ENCODE measurements at regions not wholly inside any gene's neighbourhood (a gene's known extent, or its start where the extent isn't known, plus 50 kb on each side); places are given as distances from the start of the nearest gene placed in this dataset.

DNA sequence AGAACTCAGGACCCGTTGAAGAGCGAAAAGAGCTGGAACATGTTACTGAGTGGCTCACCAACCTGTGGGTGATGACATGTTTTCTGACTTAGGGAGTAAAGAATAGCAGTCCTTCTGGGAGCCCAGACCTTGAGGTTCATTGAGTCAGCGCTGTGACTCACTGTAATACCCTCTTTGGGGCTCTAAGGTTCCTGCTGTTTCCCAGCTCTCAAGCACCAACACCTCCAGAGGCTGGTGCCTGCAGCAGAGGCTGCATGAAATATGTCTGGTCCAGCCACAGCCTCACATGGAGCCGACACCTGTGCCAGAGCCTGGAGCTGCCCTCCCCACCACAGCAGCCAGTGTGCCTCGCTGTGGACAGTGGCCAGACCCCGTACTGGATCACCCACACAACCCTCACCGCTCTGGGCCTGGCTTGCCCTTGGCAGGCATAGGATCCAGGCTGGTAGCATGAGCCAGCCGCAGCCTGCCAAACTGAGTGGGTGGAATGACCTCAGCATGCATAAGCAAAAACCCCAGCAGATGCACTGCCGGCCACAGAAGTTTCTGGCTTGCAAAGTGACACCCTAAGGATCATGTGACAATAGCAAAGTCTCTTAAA lies 143.5 kb upstream of the MRPS30 start:
- no peak overlapping the region for H3K9ac ChIP-seq (ENCODE audit: insufficient read depth, low read length)
- H4K20me1 ChIP-seq (ENCODE audit: control insufficient read depth, extremely low read depth, insufficient read depth, low read length), result no peaks in the 10 kb centered on the region
- H3K27ac ChIP-seq (ENCODE audit: insufficient read depth, low read length), result no peak overlapping the region
- DNase-seq (ENCODE audit: low read depth in 2 of 2), result peak; percentile 7 to 51
- peak overlapping the region; percentile 3 for H3K4me2 ChIP-seq (ENCODE audit: extremely low read depth, insufficient read depth, low read length)
- no peak overlapping the region for H3K4me3 ChIP-seq (replicated peaks in 1 of 4; ENCODE audit: control extremely low read depth in 1 of 4, insufficient read depth in 1 of 4, low read depth in 3 of 4, low read length in 4 of 4)
- H3K9me3 ChIP-seq (ENCODE audit: control insufficient read depth, insufficient read depth, low read depth, low read length), result no peaks in the 10 kb centered on the region
- no peak for TF ChIP-seq EZH2 (IDR thresholded peaks at IDR 0.05; ENCODE audit: low read length, missing control alignments)
- TF ChIP-seq, protein P1, sequence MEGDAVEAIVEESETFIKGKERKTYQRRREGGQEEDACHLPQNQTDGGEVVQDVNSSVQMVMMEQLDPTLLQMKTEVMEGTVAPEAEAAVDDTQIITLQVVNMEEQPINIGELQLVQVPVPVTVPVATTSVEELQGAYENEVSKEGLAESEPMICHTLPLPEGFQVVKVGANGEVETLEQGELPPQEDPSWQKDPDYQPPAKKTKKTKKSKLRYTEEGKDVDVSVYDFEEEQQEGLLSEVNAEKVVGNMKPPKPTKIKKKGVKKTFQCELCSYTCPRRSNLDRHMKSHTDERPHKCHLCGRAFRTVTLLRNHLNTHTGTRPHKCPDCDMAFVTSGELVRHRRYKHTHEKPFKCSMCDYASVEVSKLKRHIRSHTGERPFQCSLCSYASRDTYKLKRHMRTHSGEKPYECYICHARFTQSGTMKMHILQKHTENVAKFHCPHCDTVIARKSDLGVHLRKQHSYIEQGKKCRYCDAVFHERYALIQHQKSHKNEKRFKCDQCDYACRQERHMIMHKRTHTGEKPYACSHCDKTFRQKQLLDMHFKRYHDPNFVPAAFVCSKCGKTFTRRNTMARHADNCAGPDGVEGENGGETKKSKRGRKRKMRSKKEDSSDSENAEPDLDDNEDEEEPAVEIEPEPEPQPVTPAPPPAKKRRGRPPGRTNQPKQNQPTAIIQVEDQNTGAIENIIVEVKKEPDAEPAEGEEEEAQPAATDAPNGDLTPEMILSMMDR (conservative IDR thresholded peaks at IDR 0.05 in 1 of 2, IDR thresholded peaks at IDR 0.05 in 1 of 2; ENCODE audit: low read depth in 1 of 2, low read length in 2 of 2), result no peak
- H2AFZ ChIP-seq (ENCODE audit: low read length), result no peak overlapping the region
- H3K36me3 ChIP-seq (ENCODE audit: control insufficient read depth, insufficient read depth, low read length), result no peaks in the 10 kb centered on the region
- H3K79me2 ChIP-seq (ENCODE audit: control insufficient read depth, insufficient read depth, low read length), result no peaks in the 10 kb centered on the region
- no peaks in the 10 kb centered on the region for H3K4me1 ChIP-seq (ENCODE audit: control insufficient read depth, extremely low read depth, insufficient read depth, low read length)
- no peaks in the 10 kb centered on the region for H3K27me3 ChIP-seq (ENCODE audit: control insufficient read depth, insufficient read depth, low read length)

DNA sequence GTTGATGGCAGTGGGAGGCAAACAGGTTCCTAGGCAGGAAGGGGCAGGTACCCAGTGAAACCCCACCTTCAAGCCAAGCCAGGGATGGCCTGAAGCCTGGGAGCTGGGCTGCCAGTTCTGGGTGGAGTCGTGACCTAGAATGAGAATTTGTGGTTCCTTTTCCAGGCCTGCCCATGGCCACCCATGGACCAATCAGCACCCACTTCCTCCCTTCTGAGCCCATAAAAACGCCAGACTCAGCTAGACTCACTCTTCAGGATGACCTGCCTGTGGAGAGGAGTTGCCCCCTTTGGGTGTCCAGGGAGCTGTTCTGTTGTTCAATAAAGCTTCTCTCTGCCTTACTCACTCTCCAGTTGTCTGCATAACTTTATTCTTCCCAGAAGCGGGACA lies 144.0 kb upstream of the MRPS30 start:
- H4K20me1 ChIP-seq (ENCODE audit: control insufficient read depth, extremely low read depth, insufficient read depth, low read length), result no peaks in the 10 kb centered on the region
- no peaks in the 10 kb centered on the region for H3K27me3 ChIP-seq (ENCODE audit: control insufficient read depth, insufficient read depth, low read length)
- no peak overlapping the region for H3K9ac ChIP-seq (ENCODE audit: insufficient read depth, low read length)
- H3K27ac ChIP-seq (ENCODE audit: insufficient read depth, low read length), result no peak overlapping the region
- H3K4me1 ChIP-seq (ENCODE audit: control insufficient read depth, extremely low read depth, insufficient read depth, low read length), result no peaks in the 10 kb centered on the region
- H2AFZ ChIP-seq (ENCODE audit: low read length), result no peak overlapping the region
- peak overlapping the region; percentile 13 for H3K4me2 ChIP-seq (ENCODE audit: extremely low read depth, insufficient read depth, low read length)
- no peak for DNase-seq (ENCODE audit: low read depth in 2 of 2)
- no peak overlapping the region for H3K4me3 ChIP-seq (replicated peaks in 1 of 4; ENCODE audit: control extremely low read depth in 1 of 4, insufficient read depth in 1 of 4, low read depth in 3 of 4, low read length in 4 of 4)
- no peaks in the 10 kb centered on the region for H3K79me2 ChIP-seq (ENCODE audit: control insufficient read depth, insufficient read depth, low read length)
- no peak for TF ChIP-seq EZH2 (IDR thresholded peaks at IDR 0.05; ENCODE audit: low read length, missing control alignments)
- TF ChIP-seq, protein P1 (conservative IDR thresholded peaks at IDR 0.05 in 1 of 2, IDR thresholded peaks at IDR 0.05 in 1 of 2; ENCODE audit: low read depth in 1 of 2, low read length in 2 of 2), result no peak
- H3K36me3 ChIP-seq (ENCODE audit: control insufficient read depth, insufficient read depth, low read length), result no peaks in the 10 kb centered on the region
- H3K9me3 ChIP-seq (ENCODE audit: control insufficient read depth, insufficient read depth, low read depth, low read length), result no peaks in the 10 kb centered on the region

DNA sequence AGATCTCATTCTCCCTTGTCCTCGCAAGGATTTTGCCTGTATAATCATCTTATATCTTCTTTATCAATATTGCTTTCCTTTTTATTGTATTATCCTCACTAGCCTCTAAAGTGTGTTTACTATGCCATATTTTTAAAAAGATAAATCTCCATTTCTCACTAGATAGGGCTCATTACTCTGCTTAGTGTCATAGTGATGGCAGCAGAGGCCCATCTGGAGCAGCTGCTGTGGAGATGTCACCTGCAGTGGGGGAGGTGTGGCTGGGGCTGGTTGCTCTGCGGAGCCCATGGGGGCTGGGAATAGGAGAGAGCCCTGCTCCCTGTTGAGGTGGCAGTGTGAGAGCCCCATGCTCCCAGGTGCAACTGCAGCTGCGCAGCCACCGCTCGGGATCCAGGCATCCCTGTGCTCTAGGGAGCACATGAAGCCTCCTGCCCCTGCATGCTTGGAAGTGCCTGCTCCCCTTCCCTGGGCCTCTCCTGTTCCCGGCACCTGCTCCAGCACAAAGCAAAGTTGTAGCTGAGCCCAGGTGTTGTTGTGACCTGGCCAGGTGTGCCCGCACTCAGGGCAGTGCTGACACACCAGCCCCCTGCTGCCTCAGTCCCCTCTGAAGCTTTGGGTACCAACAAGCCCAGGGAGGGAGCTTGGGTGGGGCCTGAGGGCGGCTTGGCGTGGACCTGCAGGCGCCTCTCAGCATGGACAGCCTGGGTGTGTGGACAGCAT lies 144.6 kb upstream of the MRPS30 start:
- Histone ChIP-seq H4K20me1 (ENCODE audit: control insufficient read depth, extremely low read depth, insufficient read depth, low read length) (no peaks in the 10 kb centered on the region), H2AFZ (ENCODE audit: low read length) (no peak overlapping the region), H3K36me3 (ENCODE audit: control insufficient read depth, insufficient read depth, low read length) (no peaks in the 10 kb centered on the region), H3K9ac (ENCODE audit: insufficient read depth, low read length) (no peak overlapping the region), H3K27me3 (ENCODE audit: control insufficient read depth, insufficient read depth, low read length) (no peaks in the 10 kb centered on the region), H3K4me1 (ENCODE audit: control insufficient read depth, extremely low read depth, insufficient read depth, low read length) (no peaks in the 10 kb centered on the region), H3K27ac (ENCODE audit: insufficient read depth, low read length) (no peak overlapping the region), H3K4me2 (ENCODE audit: extremely low read depth, insufficient read depth, low read length) (no peak overlapping the region), H3K4me3 (replicated peaks in 1 of 4; ENCODE audit: control extremely low read depth in 1 of 4, insufficient read depth in 1 of 4, low read depth in 3 of 4, low read length in 4 of 4) (no peak overlapping the region), H3K79me2 (ENCODE audit: control insufficient read depth, insufficient read depth, low read length) (no peaks in the 10 kb centered on the region), H3K9me3 (ENCODE audit: control insufficient read depth, insufficient read depth, low read depth, low read length) (no peaks in the 10 kb centered on the region)
- DNase-seq (ENCODE audit: low read depth in 2 of 2), result no peak
- no peak for TF ChIP-seq EZH2 (IDR thresholded peaks at IDR 0.05; ENCODE audit: low read length, missing control alignments)
- TF ChIP-seq, protein P1 (conservative IDR thresholded peaks at IDR 0.05 in 1 of 2, IDR thresholded peaks at IDR 0.05 in 1 of 2; ENCODE audit: low read depth in 1 of 2, low read length in 2 of 2), result no peak
